GM18499 (cell line): ENCODE measurements at regions not wholly inside any gene's neighbourhood (a gene's known extent, or its start where the extent isn't known, plus 50 kb on each side); places are given as distances from the start of the nearest gene placed in this dataset.

Experiments used
- ATAC-seq: cut with Tn5 transposase; IDR thresholded peaks from one replicate; pipeline ENCODE4 v1.9.1; 2021; ENCODE audit warnings: moderate number of reproducible peaks; ENCODE audit not compliant: insufficient read depth, unreplicated experiment

- no peak for ATAC-seq
Observed at GRCh38 chr6:163651915-163652668, 237.6 kb downstream of the QKI start.

GRCh38 chr6:163651426-163651825 is 236.9 kb downstream of the QKI start:
- ATAC-seq, result no peak

- ATAC-seq, result no peak
Observed at GRCh38 chr6:163648868-163649267, 234.3 kb downstream of the QKI start.

- no peak for ATAC-seq
Observed at GRCh38 chr6:163647624-163648023, 233.1 kb downstream of the QKI start.

GRCh38 chr6:163646866-163647265 is 232.3 kb downstream of the QKI start:
- no peak for ATAC-seq

GRCh38 chr6:163646133-163646532 is 231.6 kb downstream of the QKI start:
- no peak for ATAC-seq

GRCh38 chr6:163645560-163645959 is 231.0 kb downstream of the QKI start:
- no peak for ATAC-seq

- no peak for ATAC-seq
Observed at GRCh38 chr6:163643866-163644265, 229.3 kb downstream of the QKI start.

GRCh38 chr6:163641706-163642105 is 227.2 kb downstream of the QKI start:
- no peak for ATAC-seq

- ATAC-seq, result no peak
Observed at GRCh38 chr6:163640641-163641040, 226.1 kb downstream of the QKI start.

GRCh38 chr6:163637524-163637923 is 223.0 kb downstream of the QKI start:
- peak; percentile 90 for ATAC-seq

- ATAC-seq, result no peak
Observed at GRCh38 chr6:163635731-163636364, 221.3 kb downstream of the QKI start.

GRCh38 chr6:163635315-163635714 is 220.8 kb downstream of the QKI start:
- no peak for ATAC-seq

- no peak for ATAC-seq
Observed at GRCh38 chr6:163634211-163635171, 220.0 kb downstream of the QKI start.

GRCh38 chr6:163630991-163631390 is 216.5 kb downstream of the QKI start:
- ATAC-seq, result no peak

- ATAC-seq, result no peak
Observed at GRCh38 chr6:163630572-163630971, 216.1 kb downstream of the QKI start.

GRCh38 chr6:163630096-163630495 is 215.6 kb downstream of the QKI start:
- no peak for ATAC-seq
